Panc1 (cell line): ENCODE measurements at regions not wholly inside any gene's neighbourhood (a gene's known extent, or its start where the extent isn't known, plus 50 kb on each side); places are given as distances from the start of the nearest gene placed in this dataset.

Experiments
- ATAC-seq: fragments of 200-7000 bp; cut with Tn5 transposase; 2 replicates; pipeline ENCODE4 v1.9.1; 2020; ENCODE audit warnings: mild to moderate bottlenecking, moderate library complexity
- BruUV-seq: library from RNA; stranded (reverse); fragments of 400-500 nt; replicated peaks from 2 replicates; lab custom pipeline; 2021; lab: Mats Ljungman, UMichigan
- CTCF ChIA-PET: fragments of 300-600 bp; sonication (Branson Sonifier 250); formaldehyde crosslinking; loops from one replicate; lab custom pipeline; 2022; ENCODE audit warnings: antibody characterized with exemption; lab: Charles Lee
- POLR2A ChIA-PET: fragments of 300-600 bp; sonication (Branson Sonifier 250); formaldehyde crosslinking; loops from one replicate; lab custom pipeline; 2022; ENCODE audit warnings: antibody characterized with exemption; lab: Charles Lee
- DNase-seq: peaks from one replicate; pipeline ENCODE4 v3.0.0-alpha.2; 2010; ENCODE audit warnings: low read depth, low spot score
- H3K27ac ChIP-seq: 2 replicates; pipeline ENCODE4 v1.5.1; 2011; ENCODE audit warnings: mild to moderate bottlenecking, low read length, inconsistent platforms
- H3K27me3 ChIP-seq: fragments of 200-500 bp; sonication (Bioruptor generic); 2 replicates; pipeline ENCODE4 v1.6.0; 2014; ENCODE audit warnings: low read length, inconsistent platforms; ENCODE audit not compliant: control insufficient read depth, insufficient read depth
- H3K36me3 ChIP-seq: fragments of 200-500 bp; sonication (Bioruptor generic); 2 replicates; pipeline ENCODE4 v1.5.1; 2014; ENCODE audit warnings: inconsistent platforms, mild to moderate bottlenecking, low read length, moderate library complexity; ENCODE audit not compliant: control insufficient read depth, insufficient read depth
- H3K4me1 ChIP-seq: 2 replicates; pipeline ENCODE4 v1.5.1; 2011; ENCODE audit warnings: inconsistent platforms, mild to moderate bottlenecking, low read length, moderate library complexity; ENCODE audit not compliant: control insufficient read depth, insufficient read depth
- H3K4me3 ChIP-seq, 2 experiments: 2 replicates each; pipeline ENCODE4 v1.5.1; 2011 to 2012; ENCODE audit warnings: low read depth in 2 of 2, low read length in 2 of 2, mild to moderate bottlenecking in 2 of 2, inconsistent platforms in 1 of 2, moderate library complexity in 1 of 2
- H3K9me3 ChIP-seq: fragments of 200-500 bp; sonication (Bioruptor generic); 2 replicates; pipeline ENCODE4 v1.5.1; 2014; ENCODE audit warnings: low read depth, mild to moderate bottlenecking, inconsistent platforms, low read length, moderate library complexity; ENCODE audit not compliant: control insufficient read depth, insufficient read depth
- POLR2AphosphoS5 ChIP-seq: IDR thresholded peaks from 2 replicates; pipeline ENCODE4 v1.6.1; 2012; ENCODE audit warnings: mild to moderate bottlenecking, low read depth, low read length, moderate library complexity
- SIN3A ChIP-seq: IDR thresholded peaks from 2 replicates; pipeline ENCODE4 v1.6.1; 2012; ENCODE audit warnings: low read depth, mild to moderate bottlenecking, low read length, moderate library complexity, borderline replicate concordance; ENCODE audit not compliant: insufficient read depth
- TCF7L2 ChIP-seq: IDR thresholded peaks from 2 replicates; pipeline ENCODE4 v1.6.1; 2011; ENCODE audit warnings: mild to moderate bottlenecking, low read depth, low read length, inconsistent platforms
- in situ Hi-C: cut with HindIII; loops from 2 replicates; pipeline ENCODE4 v1.10.0; 2016; ENCODE audit warnings: low sequenced_read_pairs, low pct_unique_long_range_greater_than_20kb
- intact Hi-C: fragments of 100-400 bp; cut with micrococcal nuclease; formaldehyde crosslinking; loops from one replicate; pipeline ENCODE4 v1.10.0; 2022; ENCODE audit not compliant: unreplicated experiment
- TF ChIP-seq, protein P1 (sequence below): fragments of 450-650 bp; IDR thresholded peaks from 2 replicates; pipeline ENCODE4 v1.5.1; 2017; ENCODE audit warnings: mild to moderate bottlenecking
- TF ChIP-seq, protein P2 (sequence below), 2 experiments: IDR thresholded peaks; 2 replicates each; pipeline ENCODE4 v1.6.1; 2011 to 2012; ENCODE audit warnings: low read depth in 2 of 2, control low read depth in 1 of 2, low read length in 1 of 2, mild to moderate bottlenecking in 1 of 2, moderate library complexity in 1 of 2; ENCODE audit not compliant: insufficient read depth in 1 of 2

DNA sequence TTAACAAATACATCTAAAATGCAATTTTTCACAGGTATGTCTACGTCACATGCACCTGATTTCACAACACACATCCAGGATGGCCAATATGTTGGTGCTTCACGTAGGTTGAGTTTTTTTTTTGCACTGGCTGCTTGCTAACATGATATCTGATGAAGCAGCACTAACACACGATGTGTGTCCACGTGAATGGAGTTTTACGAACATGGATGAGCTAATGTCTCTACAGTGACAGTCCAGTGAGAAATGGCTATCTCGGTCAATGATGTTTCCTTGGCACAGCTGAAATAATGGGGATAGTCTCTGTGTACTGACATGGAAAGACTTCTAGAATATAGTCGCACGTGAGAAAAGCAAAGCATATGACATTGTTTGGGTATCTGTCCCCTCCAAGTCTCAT lies 563.9 kb upstream of the ADARB2 start:
- no peaks in the 10 kb centered on the region for H3K9me3 ChIP-seq
- ChIA-PET POLR2A (no interaction called here), CTCF (no interaction called here)
- H3K4me3 ChIP-seq, result no peak overlapping the region
- no peak for ATAC-seq
- no peak overlapping the region for H3K27ac ChIP-seq
- BruUV-seq, result no TSS peak
- no peaks in the 10 kb centered on the region for H3K36me3 ChIP-seq
- TF ChIP-seq SIN3A (no peak), TCF7L2 (no peak), POLR2AphosphoS5 (no peak)
- TF ChIP-seq, protein P1, sequence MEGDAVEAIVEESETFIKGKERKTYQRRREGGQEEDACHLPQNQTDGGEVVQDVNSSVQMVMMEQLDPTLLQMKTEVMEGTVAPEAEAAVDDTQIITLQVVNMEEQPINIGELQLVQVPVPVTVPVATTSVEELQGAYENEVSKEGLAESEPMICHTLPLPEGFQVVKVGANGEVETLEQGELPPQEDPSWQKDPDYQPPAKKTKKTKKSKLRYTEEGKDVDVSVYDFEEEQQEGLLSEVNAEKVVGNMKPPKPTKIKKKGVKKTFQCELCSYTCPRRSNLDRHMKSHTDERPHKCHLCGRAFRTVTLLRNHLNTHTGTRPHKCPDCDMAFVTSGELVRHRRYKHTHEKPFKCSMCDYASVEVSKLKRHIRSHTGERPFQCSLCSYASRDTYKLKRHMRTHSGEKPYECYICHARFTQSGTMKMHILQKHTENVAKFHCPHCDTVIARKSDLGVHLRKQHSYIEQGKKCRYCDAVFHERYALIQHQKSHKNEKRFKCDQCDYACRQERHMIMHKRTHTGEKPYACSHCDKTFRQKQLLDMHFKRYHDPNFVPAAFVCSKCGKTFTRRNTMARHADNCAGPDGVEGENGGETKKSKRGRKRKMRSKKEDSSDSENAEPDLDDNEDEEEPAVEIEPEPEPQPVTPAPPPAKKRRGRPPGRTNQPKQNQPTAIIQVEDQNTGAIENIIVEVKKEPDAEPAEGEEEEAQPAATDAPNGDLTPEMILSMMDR, result no peak
- TF ChIP-seq, protein P2, sequence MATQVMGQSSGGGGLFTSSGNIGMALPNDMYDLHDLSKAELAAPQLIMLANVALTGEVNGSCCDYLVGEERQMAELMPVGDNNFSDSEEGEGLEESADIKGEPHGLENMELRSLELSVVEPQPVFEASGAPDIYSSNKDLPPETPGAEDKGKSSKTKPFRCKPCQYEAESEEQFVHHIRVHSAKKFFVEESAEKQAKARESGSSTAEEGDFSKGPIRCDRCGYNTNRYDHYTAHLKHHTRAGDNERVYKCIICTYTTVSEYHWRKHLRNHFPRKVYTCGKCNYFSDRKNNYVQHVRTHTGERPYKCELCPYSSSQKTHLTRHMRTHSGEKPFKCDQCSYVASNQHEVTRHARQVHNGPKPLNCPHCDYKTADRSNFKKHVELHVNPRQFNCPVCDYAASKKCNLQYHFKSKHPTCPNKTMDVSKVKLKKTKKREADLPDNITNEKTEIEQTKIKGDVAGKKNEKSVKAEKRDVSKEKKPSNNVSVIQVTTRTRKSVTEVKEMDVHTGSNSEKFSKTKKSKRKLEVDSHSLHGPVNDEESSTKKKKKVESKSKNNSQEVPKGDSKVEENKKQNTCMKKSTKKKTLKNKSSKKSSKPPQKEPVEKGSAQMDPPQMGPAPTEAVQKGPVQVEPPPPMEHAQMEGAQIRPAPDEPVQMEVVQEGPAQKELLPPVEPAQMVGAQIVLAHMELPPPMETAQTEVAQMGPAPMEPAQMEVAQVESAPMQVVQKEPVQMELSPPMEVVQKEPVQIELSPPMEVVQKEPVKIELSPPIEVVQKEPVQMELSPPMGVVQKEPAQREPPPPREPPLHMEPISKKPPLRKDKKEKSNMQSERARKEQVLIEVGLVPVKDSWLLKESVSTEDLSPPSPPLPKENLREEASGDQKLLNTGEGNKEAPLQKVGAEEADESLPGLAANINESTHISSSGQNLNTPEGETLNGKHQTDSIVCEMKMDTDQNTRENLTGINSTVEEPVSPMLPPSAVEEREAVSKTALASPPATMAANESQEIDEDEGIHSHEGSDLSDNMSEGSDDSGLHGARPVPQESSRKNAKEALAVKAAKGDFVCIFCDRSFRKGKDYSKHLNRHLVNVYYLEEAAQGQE (IDR thresholded peaks at IDR 0.05; ENCODE audit: insufficient read depth in 1 of 2, low read depth in 2 of 2, low read length in 1 of 2), result no peak
- intact Hi-C loops, result no loop called here
- in situ Hi-C loops, result no loop called here
- H3K4me1 ChIP-seq, result no peaks in the 10 kb centered on the region
- no peaks in the 10 kb centered on the region for H3K27me3 ChIP-seq
- DNase-seq, result no peak

DNA sequence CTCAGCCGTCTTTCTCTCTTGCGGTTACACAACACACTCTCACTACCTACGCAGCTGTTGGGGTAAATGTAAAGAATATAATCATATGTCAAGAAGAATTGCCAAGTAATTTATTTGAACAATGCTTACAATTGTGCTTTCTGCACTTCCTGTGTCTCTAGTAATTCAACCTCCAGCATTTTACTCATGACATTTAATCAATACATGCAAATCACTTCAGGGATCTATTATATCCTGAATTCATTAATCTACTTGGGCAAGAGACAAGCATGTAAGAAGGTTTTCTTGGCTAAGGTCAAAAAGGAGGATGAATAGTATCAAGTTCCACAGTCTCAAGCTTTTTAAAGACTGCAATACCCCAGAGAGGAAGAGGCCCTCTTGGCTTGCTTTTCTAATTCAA lies 562.9 kb upstream of the ADARB2 start:
- H3K27ac ChIP-seq, result no peak overlapping the region
- POLR2A ChIA-PET, result no interaction called here
- intact Hi-C loops, result no loop called here
- ATAC-seq (no peak), DNase-seq (no peak)
- in situ Hi-C loops, result no loop called here
- H3K27me3 ChIP-seq, result no peaks in the 10 kb centered on the region
- H3K4me1 ChIP-seq, result no peaks in the 10 kb centered on the region
- no peaks in the 10 kb centered on the region for H3K36me3 ChIP-seq
- CTCF ChIA-PET, result no interaction called here
- no peak overlapping the region for H3K4me3 ChIP-seq
- H3K9me3 ChIP-seq, result no peaks in the 10 kb centered on the region
- no TSS peak for BruUV-seq
- TF ChIP-seq POLR2AphosphoS5 (no peak), TCF7L2 (no peak), SIN3A (no peak)
- TF ChIP-seq, protein P1, result no peak
- TF ChIP-seq, protein P2 (IDR thresholded peaks at IDR 0.05; ENCODE audit: insufficient read depth in 1 of 2, low read depth in 2 of 2, low read length in 1 of 2), result no peak
